Fibroblast of the aortic adventitia (primary cell): ENCODE measurements at regions not wholly inside any gene's neighbourhood (a gene's known extent, or its start where the extent isn't known, plus 50 kb on each side); places are given as distances from the start of the nearest gene placed in this dataset.

ENCODE experiments used
- DNase-seq: peaks from one replicate; pipeline ENCODE4 v3.0.0-alpha.2; 2010; ENCODE audit warnings: low read depth
- H3K4me3 ChIP-seq: 2 replicates; pipeline ENCODE4 v1.5.1; 2011; ENCODE audit warnings: low read depth, mild to moderate bottlenecking, control low read depth, low read length, moderate library complexity
- TF ChIP-seq, protein P1 (sequence below): IDR thresholded peaks from 2 replicates; pipeline ENCODE4 v1.5.1; 2011; ENCODE audit warnings: mild to moderate bottlenecking, low read length, control low read depth, inconsistent platforms; ENCODE audit not compliant: insufficient read depth

GRCh38 chr21:18602711-18603110 lies 199.1 kb upstream of the TMPRSS15 start:
- TF ChIP-seq, protein P1, sequence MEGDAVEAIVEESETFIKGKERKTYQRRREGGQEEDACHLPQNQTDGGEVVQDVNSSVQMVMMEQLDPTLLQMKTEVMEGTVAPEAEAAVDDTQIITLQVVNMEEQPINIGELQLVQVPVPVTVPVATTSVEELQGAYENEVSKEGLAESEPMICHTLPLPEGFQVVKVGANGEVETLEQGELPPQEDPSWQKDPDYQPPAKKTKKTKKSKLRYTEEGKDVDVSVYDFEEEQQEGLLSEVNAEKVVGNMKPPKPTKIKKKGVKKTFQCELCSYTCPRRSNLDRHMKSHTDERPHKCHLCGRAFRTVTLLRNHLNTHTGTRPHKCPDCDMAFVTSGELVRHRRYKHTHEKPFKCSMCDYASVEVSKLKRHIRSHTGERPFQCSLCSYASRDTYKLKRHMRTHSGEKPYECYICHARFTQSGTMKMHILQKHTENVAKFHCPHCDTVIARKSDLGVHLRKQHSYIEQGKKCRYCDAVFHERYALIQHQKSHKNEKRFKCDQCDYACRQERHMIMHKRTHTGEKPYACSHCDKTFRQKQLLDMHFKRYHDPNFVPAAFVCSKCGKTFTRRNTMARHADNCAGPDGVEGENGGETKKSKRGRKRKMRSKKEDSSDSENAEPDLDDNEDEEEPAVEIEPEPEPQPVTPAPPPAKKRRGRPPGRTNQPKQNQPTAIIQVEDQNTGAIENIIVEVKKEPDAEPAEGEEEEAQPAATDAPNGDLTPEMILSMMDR, result no peak
- no peak for DNase-seq
- H3K4me3 ChIP-seq, result no peak overlapping the region

GRCh38 chr21:18603261-18603660 lies 199.7 kb upstream of the TMPRSS15 start:
- no peak for DNase-seq
- H3K4me3 ChIP-seq, result no peak overlapping the region
- TF ChIP-seq, protein P1, result no peak

DNA sequence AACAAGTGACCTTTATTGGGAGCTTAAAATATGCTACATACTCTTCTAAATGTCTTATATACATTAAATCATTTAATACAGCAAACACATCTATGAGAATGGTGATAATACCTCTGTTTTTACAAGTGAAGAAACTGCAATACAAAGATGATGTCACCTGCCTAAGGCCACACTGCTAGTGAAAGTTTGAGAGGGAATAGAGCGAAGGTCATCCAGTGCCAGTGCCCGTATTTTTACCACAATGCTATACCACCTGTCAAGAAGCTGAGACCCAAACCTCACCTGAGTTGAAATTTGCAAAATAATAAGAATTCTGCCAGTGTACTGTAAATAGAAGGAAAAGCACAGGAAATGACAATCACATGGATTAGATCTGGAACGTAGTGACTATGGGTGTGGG lies 200.4 kb upstream of the TMPRSS15 start:
- DNase-seq, result no peak
- TF ChIP-seq, protein P1, result no peak
- H3K4me3 ChIP-seq, result no peak overlapping the region

DNA sequence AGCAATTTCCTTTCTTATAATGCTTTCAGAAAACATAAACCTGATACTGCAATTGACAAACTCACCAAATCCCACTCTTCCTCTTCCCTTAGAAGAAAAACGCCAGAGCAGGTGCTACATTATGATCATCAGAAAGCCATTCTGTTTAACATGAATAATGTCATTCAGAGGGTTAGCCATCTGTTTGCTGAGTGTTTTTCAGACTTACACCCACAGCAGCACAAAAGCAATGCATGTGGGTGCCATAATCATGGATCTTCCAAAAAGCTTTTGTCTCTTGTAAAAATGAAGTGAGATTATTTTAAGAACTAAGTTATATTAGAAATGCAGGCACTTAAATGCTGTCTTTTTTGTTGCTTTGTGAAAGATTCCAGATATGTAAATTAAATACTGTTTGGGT lies 204.6 kb upstream of the TMPRSS15 start:
- DNase-seq, result no peak
- H3K4me3 ChIP-seq, result no peak overlapping the region
- TF ChIP-seq, protein P1, result no peak

- TF ChIP-seq, protein P1, result no peak
- no peak for DNase-seq
- no peak overlapping the region for H3K4me3 ChIP-seq
Observed at GRCh38 chr21:18614303-18614702, 210.7 kb upstream of the TMPRSS15 start.

GRCh38 chr21:18617291-18617690 lies 213.7 kb upstream of the TMPRSS15 start:
- TF ChIP-seq, protein P1, result no peak
- no peak for DNase-seq
- H3K4me3 ChIP-seq, result no peak overlapping the region

- H3K4me3 ChIP-seq, result no peak overlapping the region
- TF ChIP-seq, protein P1, result no peak
- no peak for DNase-seq
Observed at GRCh38 chr21:18620436-18620835, 216.9 kb upstream of the TMPRSS15 start.
